ENCODE measurements at regions not wholly inside any gene's neighbourhood (a gene's known extent, or its start where the extent isn't known, plus 50 kb on each side); places are given as distances from the start of the nearest gene placed in this dataset.

DNA sequence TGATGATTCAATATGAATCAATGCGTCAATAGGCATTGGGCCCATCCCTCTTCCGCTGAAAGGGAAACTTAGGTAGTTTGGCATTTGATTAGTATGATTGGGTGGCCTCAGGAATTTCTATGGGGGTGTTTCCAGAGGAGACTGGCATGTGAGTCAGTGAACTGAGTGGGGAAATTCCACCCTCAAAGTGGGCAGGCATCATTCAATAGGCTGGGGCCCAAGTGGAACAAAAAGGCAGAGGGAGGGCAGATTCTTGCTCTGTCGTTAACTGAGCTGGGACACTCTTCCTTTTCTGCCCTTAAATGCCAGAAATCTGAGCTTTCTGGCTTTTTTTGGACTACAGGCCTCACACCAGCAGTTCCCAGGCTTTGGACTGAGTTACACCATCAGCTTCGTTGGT is 373.5 kb downstream of the RPS29 start:
- TF ChIP-seq ZNF274 (IDR thresholded peaks at IDR 0.05; ENCODE audit: low read depth, low read length) = no peak
- TF ChIP-seq YY1 (IDR thresholded peaks at IDR 0.05; ENCODE audit: insufficient read depth, insufficient read length) = no peak
- TF ChIP-seq SUZ12 (IDR thresholded peaks at IDR 0.05; ENCODE audit: extremely low read depth, insufficient read depth, insufficient read length) = no peak
